ENCODE measurements at regions not wholly inside any gene's neighbourhood (a gene's known extent, or its start where the extent isn't known, plus 50 kb on each side); places are given as distances from the start of the nearest gene placed in this dataset.

GRCh38 chr2:118669654-118670053 is 177.8 kb downstream of the EN1 start:
- Histone ChIP-seq H3K27me3 (ENCODE audit: control insufficient read depth, low read length) (no peaks in the 10 kb centered on the region), H3K4me3 (ENCODE audit: low read length) (no peak overlapping the region)

GRCh38 chr2:118668431-118669424 is 178.7 kb downstream of the EN1 start:
- Histone ChIP-seq H3K27ac (ENCODE audit: low read depth, low read length) (no peak overlapping the region), H3K4me2 (ENCODE audit: low read length) (no peak overlapping the region), H3K9me2 (replicated peaks; ENCODE audit: control insufficient read depth, low read length) (no peaks in the 10 kb centered on the region), H3K79me2 (ENCODE audit: control insufficient read depth, low read length) (no peaks in the 10 kb centered on the region), H3K27me3 (ENCODE audit: control insufficient read depth, low read length) (no peaks in the 10 kb centered on the region), H3K9me3 (ENCODE audit: control insufficient read depth, insufficient read depth, low read length) (no peaks in the 10 kb centered on the region), H4K20me1 (ENCODE audit: control insufficient read depth, insufficient read depth, low read depth, low read length) (no peaks in the 10 kb centered on the region), H3F3A (ENCODE audit: control insufficient read depth, insufficient read depth) (no peaks in the 10 kb centered on the region), H3K36me3 (ENCODE audit: control insufficient read depth, low read length) (no peaks in the 10 kb centered on the region), H3K4me3 (ENCODE audit: low read length) (no peak overlapping the region), H3K4me1 (ENCODE audit: control insufficient read depth, low read length) (no peaks in the 10 kb centered on the region)
- TF ChIP-seq EZH2phosphoT487 (IDR thresholded peaks at IDR 0.05; ENCODE audit: borderline replicate concordance, low read length) (no peak), CTCF (IDR thresholded peaks at IDR 0.05; ENCODE audit: low read depth, low read length, poor library complexity, severe bottlenecking) (no peak)

More at GRCh38 chr2:118669654-118670053, 177.8 kb downstream of the EN1 start:
- Histone ChIP-seq H3F3A (ENCODE audit: control insufficient read depth, insufficient read depth) (no peaks in the 10 kb centered on the region), H3K79me2 (ENCODE audit: control insufficient read depth, low read length) (no peaks in the 10 kb centered on the region), H4K20me1 (ENCODE audit: control insufficient read depth, insufficient read depth, low read depth, low read length) (no peaks in the 10 kb centered on the region), H3K4me2 (ENCODE audit: low read length) (no peak overlapping the region), H3K4me1 (ENCODE audit: control insufficient read depth, low read length) (no peaks in the 10 kb centered on the region), H3K9me2 (replicated peaks; ENCODE audit: control insufficient read depth, low read length) (no peaks in the 10 kb centered on the region), H3K36me3 (ENCODE audit: control insufficient read depth, low read length) (no peaks in the 10 kb centered on the region), H3K9me3 (ENCODE audit: control insufficient read depth, insufficient read depth, low read length) (no peaks in the 10 kb centered on the region), H3K27ac (ENCODE audit: low read depth, low read length) (no peak overlapping the region)
- TF ChIP-seq EZH2phosphoT487 (IDR thresholded peaks at IDR 0.05; ENCODE audit: borderline replicate concordance, low read length): no peak
- TF ChIP-seq CTCF (IDR thresholded peaks at IDR 0.05; ENCODE audit: low read depth, low read length, poor library complexity, severe bottlenecking): no peak

- Histone ChIP-seq H3K4me2 (ENCODE audit: low read length) (no peak overlapping the region), H3K9me2 (replicated peaks; ENCODE audit: control insufficient read depth, low read length) (no peaks in the 10 kb centered on the region), H3K36me3 (ENCODE audit: control insufficient read depth, low read length) (no peaks in the 10 kb centered on the region), H3K27me3 (ENCODE audit: control insufficient read depth, low read length) (no peaks in the 10 kb centered on the region), H3K4me1 (ENCODE audit: control insufficient read depth, low read length) (no peaks in the 10 kb centered on the region), H3F3A (ENCODE audit: control insufficient read depth, insufficient read depth) (no peaks in the 10 kb centered on the region), H3K4me3 (ENCODE audit: low read length) (no peak overlapping the region), H3K9me3 (ENCODE audit: control insufficient read depth, insufficient read depth, low read length) (no peaks in the 10 kb centered on the region), H3K79me2 (ENCODE audit: control insufficient read depth, low read length) (no peaks in the 10 kb centered on the region), H4K20me1 (ENCODE audit: control insufficient read depth, insufficient read depth, low read depth, low read length) (no peaks in the 10 kb centered on the region), H3K27ac (ENCODE audit: low read depth, low read length) (no peak overlapping the region)
- TF ChIP-seq CTCF (IDR thresholded peaks at IDR 0.05; ENCODE audit: low read depth, low read length, poor library complexity, severe bottlenecking) (no peak), EZH2phosphoT487 (IDR thresholded peaks at IDR 0.05; ENCODE audit: borderline replicate concordance, low read length) (no peak)
These were observed 179.5 kb downstream of the EN1 start for GRCh38 chr2:118667964-118668363.

Data from DOHH2 (cell line).